HCT116 (cell line): ENCODE measurements at regions not wholly inside any gene's neighbourhood (a gene's known extent, or its start where the extent isn't known, plus 50 kb on each side); places are given as distances from the start of the nearest gene placed in this dataset.

Experiments
- ATAC-seq: fragments of 200-7000 bp; cut with Tn5 transposase; 2 replicates; pipeline ENCODE4 v1.9.1; 2020; ENCODE audit warnings: mild to moderate bottlenecking, moderate library complexity
- BruUV-seq: library from RNA; stranded (reverse); fragments of 400-500 nt; replicated peaks from 2 replicates; lab custom pipeline; 2021; lab: Mats Ljungman, UMichigan
- CTCF ChIA-PET: fragments of 300-600 bp; sonication (Branson Sonifier 250); formaldehyde crosslinking; loops from one replicate; lab custom pipeline; 2021; ENCODE audit warnings: antibody characterized with exemption; lab: Charles Lee
- POLR2A ChIA-PET: fragments of 300-600, 350-600 bp; sonication (Branson Sonifier 250); formaldehyde crosslinking; loops from one replicate; lab custom pipeline; 2021; ENCODE audit warnings: antibody characterized with exemption; lab: Charles Lee
- RAD21 ChIA-PET, 2 experiments: fragments of 300-600 bp; sonication (Branson Sonifier 250); formaldehyde crosslinking; loops; one replicate each; lab custom pipeline; 2023; ENCODE audit warnings: low total read pairs in 2 of 2; ENCODE audit not compliant: uncharacterized antibody in 2 of 2, unreplicated experiment in 2 of 2, low non-redundant PET in 1 of 2; lab: Charles Lee
- DNase-seq: peaks from one replicate; pipeline ENCODE4 v3.0.0-alpha.2; 2010; ENCODE audit warnings: low read depth, low spot score
- H2AFZ ChIP-seq: fragments of 200-600 bp; shearing (Covaris generic), sonication (generic); 2 replicates; pipeline ENCODE4 v1.6.1; 2017; ENCODE audit warnings: low read depth, mixed run types, mixed read lengths, antibody characterized with exemption, low read length; ENCODE audit not compliant: poor library complexity, severe bottlenecking
- H3K27ac ChIP-seq: 2 replicates; pipeline ENCODE4 v1.5.1; 2012; ENCODE audit warnings: low read depth, low read length
- H3K27me3 ChIP-seq: fragments of 200-600 bp; sonication (generic); 2 replicates; pipeline ENCODE4 v1.6.1; 2016; ENCODE audit warnings: mixed run types, low read length, mixed read lengths; ENCODE audit not compliant: insufficient read depth
- H3K36me3 ChIP-seq, 2 experiments: fragments of 200-500 bp in 1 of 2; fragments of 200-600 bp in 1 of 2; sonication (Bioruptor generic) in 1 of 2; sonication (generic) in 1 of 2; 2 replicates each; pipeline versions ENCODE4 v1.5.1 to v1.6.1; 2014 to 2016; ENCODE audit warnings: low read length in 2 of 2, inconsistent platforms in 1 of 2, mixed read lengths in 1 of 2, mixed run types in 1 of 2; ENCODE audit not compliant: insufficient read depth in 2 of 2, control insufficient read depth in 1 of 2
- H3K4me1 ChIP-seq, 2 experiments: fragments of 200-600 bp in 1 of 2; sonication (generic) in 1 of 2; 2 replicates each; pipeline versions ENCODE4 v1.5.1 to v1.6.1; 2012 to 2017; ENCODE audit warnings: low read length in 2 of 2, inconsistent platforms in 1 of 2, mild to moderate bottlenecking in 1 of 2, mixed read lengths in 1 of 2, mixed run types in 1 of 2, moderate library complexity in 1 of 2; ENCODE audit not compliant: insufficient read depth in 2 of 2, control insufficient read depth in 1 of 2
- H3K4me2 ChIP-seq: fragments of 200-600 bp; sonication (generic); 2 replicates; pipeline ENCODE4 v1.6.1; 2017; ENCODE audit warnings: mixed run types, low read length, mixed read lengths
- H3K4me3 ChIP-seq, 2 experiments: fragments of 200-600 bp in 1 of 2; sonication (generic) in 1 of 2; replicated peaks in 1 of 2; 2 replicates each; pipeline ENCODE4 v1.5.1; 2011 to 2016; ENCODE audit warnings: low read length in 2 of 2, control low read depth in 1 of 2, low read depth in 1 of 2, mild to moderate bottlenecking in 1 of 2, mixed read lengths in 1 of 2, mixed run types in 1 of 2
- H3K79me2 ChIP-seq: fragments of 200-600 bp; sonication (generic); 2 replicates; pipeline ENCODE4 v1.6.1; 2017; ENCODE audit warnings: mild to moderate bottlenecking, mixed run types, low read length, moderate library complexity, mixed read lengths; ENCODE audit not compliant: insufficient read depth
- H3K9ac ChIP-seq: fragments of 200-600 bp; sonication (generic); 2 replicates; pipeline ENCODE4 v1.6.1; 2016; ENCODE audit warnings: low read length, mixed read lengths
- H3K9me2 ChIP-seq: fragments of 200-600 bp; sonication (generic), shearing (Covaris generic); 2 replicates; pipeline ENCODE4 v1.6.1; 2017; ENCODE audit warnings: mixed run types, mild to moderate bottlenecking, moderate library complexity; ENCODE audit not compliant: insufficient read depth
- H3K9me3 ChIP-seq, 2 experiments: fragments of 200-500 bp in 1 of 2; fragments of 200-600 bp in 1 of 2; sonication (Bioruptor generic) in 1 of 2; sonication (generic) in 1 of 2; 2 replicates each; pipeline ENCODE4 v1.6.1; 2014 to 2017; ENCODE audit warnings: low read length in 2 of 2, mixed read lengths in 2 of 2, inconsistent platforms in 1 of 2, low read depth in 1 of 2, mild to moderate bottlenecking in 1 of 2, mixed run types in 1 of 2, moderate library complexity in 1 of 2; ENCODE audit not compliant: control insufficient read depth in 1 of 2, insufficient read depth in 1 of 2
- H4K20me1 ChIP-seq: fragments of 200-600 bp; sonication (generic), shearing (Covaris generic); 2 replicates; pipeline ENCODE4 v1.6.1; 2017; ENCODE audit warnings: mixed run types, mild to moderate bottlenecking, moderate library complexity; ENCODE audit not compliant: insufficient read depth
- ATF3 ChIP-seq: IDR thresholded peaks from 2 replicates; pipeline ENCODE4 v1.6.1; 2012
- MAX ChIP-seq: IDR thresholded peaks from 2 replicates; pipeline ENCODE4 v1.6.1; 2012
- POLR2A ChIP-seq: IDR thresholded peaks from 2 replicates; pipeline ENCODE4 v1.7.0; 2011; ENCODE audit warnings: borderline replicate concordance; ENCODE audit not compliant: insufficient read depth, insufficient read length; ENCODE audit errors: extremely low read depth
- RAD21 ChIP-seq: IDR thresholded peaks from 2 replicates; pipeline ENCODE4 v1.6.1; 2012; ENCODE audit warnings: low read depth, mild to moderate bottlenecking
- REST ChIP-seq: IDR thresholded peaks from 2 replicates; pipeline ENCODE4 v1.6.1; 2012; ENCODE audit warnings: low read depth
- YY1 ChIP-seq: IDR thresholded peaks from 2 replicates; pipeline ENCODE4 v1.6.1; 2011; ENCODE audit warnings: low read length, low read depth, moderate library complexity, mild to moderate bottlenecking; ENCODE audit not compliant: insufficient replicate concordance; ENCODE audit errors: extremely low read depth
- intact Hi-C: fragments of 100-400 bp; cut with micrococcal nuclease; formaldehyde crosslinking; loops from 2 replicates; pipeline ENCODE4 v1.10.0; 2022

GRCh38 chr5:73265641-73266040 lies 92.6 kb downstream of the TMEM174 start:
- Histone ChIP-seq H3K27me3 (no peaks in the 10 kb centered on the region), H4K20me1 (no peaks in the 10 kb centered on the region), H3K9me3 (no peaks in the 10 kb centered on the region), H3K4me2 (no peak overlapping the region), H3K36me3 (no peaks in the 10 kb centered on the region), H3K27ac (no peak overlapping the region), H3K79me2 (no peaks in the 10 kb centered on the region), H3K9me2 (no peaks in the 10 kb centered on the region), H3K4me1 (no peaks in the 10 kb centered on the region), H3K4me3 (no peak overlapping the region), H3K9ac (no peak overlapping the region), H2AFZ (no peak overlapping the region)
- no TSS peak for BruUV-seq
- POLR2A ChIA-PET: no interaction called here
- intact Hi-C loops: no loop called here
- CTCF ChIA-PET: no interaction called here
- ATAC-seq: no peak
- no peak for DNase-seq
- RAD21 ChIA-PET: no interaction called here
- no peak for TF ChIP-seq POLR2A
- TF ChIP-seq YY1: no peak
- TF ChIP-seq MAX: no peak
- TF ChIP-seq REST: no peak

- Histone ChIP-seq H4K20me1 (no peaks in the 10 kb centered on the region), H3K9ac (no peak overlapping the region), H3K27me3 (no peaks in the 10 kb centered on the region), H3K79me2 (no peaks in the 10 kb centered on the region), H3K36me3 (no peaks in the 10 kb centered on the region), H3K27ac (no peak overlapping the region), H3K4me1 (no peaks in the 10 kb centered on the region), H3K4me3 (no peak overlapping the region), H3K4me2 (no peak overlapping the region), H3K9me3 (no peaks in the 10 kb centered on the region), H3K9me2 (no peaks in the 10 kb centered on the region), H2AFZ (no peak overlapping the region)
- intact Hi-C loops: no loop called here
- DNase-seq (no peak), ATAC-seq (no peak)
- BruUV-seq: no TSS peak
- POLR2A ChIA-PET: no interaction called here
- TF ChIP-seq ATF3 (no peak), RAD21 (no peak)
- RAD21 ChIA-PET: no interaction called here
- CTCF ChIA-PET: no interaction called here
These were observed 91.6 kb downstream of the TMEM174 start for GRCh38 chr5:73264631-73265030.
